HL-60 (cell line): ENCODE measurements at regions not wholly inside any gene's neighbourhood (a gene's known extent, or its start where the extent isn't known, plus 50 kb on each side); places are given as distances from the start of the nearest gene placed in this dataset.

Experiments used
- DNase-seq, 2 experiments: peaks; one replicate each; pipeline ENCODE4 v3.0.0-alpha.2; 2010 to 2020; ENCODE audit warnings: low read depth in 1 of 2, low spot score in 1 of 2
- H3K27ac ChIP-seq: fragments of 250-450 bp; sonication (Bioruptor Pico); replicated peaks from 2 replicates; pipeline ENCODE4 v1.5.1; 2020; ENCODE audit warnings: mild to moderate bottlenecking, moderate library complexity
- H3K27me3 ChIP-seq: fragments of 250-450 bp; sonication (Bioruptor Pico); 2 replicates; pipeline ENCODE4 v1.5.1; 2021; ENCODE audit warnings: mild to moderate bottlenecking, moderate library complexity; ENCODE audit not compliant: insufficient read depth, poor library complexity, severe bottlenecking
- H3K4me3 ChIP-seq: replicated peaks from 2 replicates; pipeline ENCODE4 v1.5.1; 2011; ENCODE audit warnings: mild to moderate bottlenecking, control low read depth, low read length; ENCODE audit not compliant: insufficient read depth
- CTCF ChIP-seq: IDR thresholded peaks from one replicate; pipeline ENCODE4 v1.5.1; 2011; ENCODE audit warnings: low read length, control low read depth, inconsistent platforms; ENCODE audit not compliant: insufficient read depth
- GABPA ChIP-seq: IDR thresholded peaks from 2 replicates; pipeline ENCODE4 v1.6.1; 2012; ENCODE audit warnings: low read depth
- POLR2AphosphoS5 ChIP-seq: IDR thresholded peaks from 2 replicates; pipeline ENCODE4 v1.6.1; 2012; ENCODE audit warnings: low read depth
- REST ChIP-seq: IDR thresholded peaks from 2 replicates; pipeline ENCODE4 v1.6.1; 2012; ENCODE audit warnings: low read depth; ENCODE audit not compliant: insufficient replicate concordance
- SPI1 ChIP-seq: IDR thresholded peaks from 2 replicates; pipeline ENCODE4 v1.6.1; 2012; ENCODE audit warnings: low read depth, mild to moderate bottlenecking, borderline replicate concordance

- H3K27me3 ChIP-seq, result no peaks in the 10 kb centered on the region
- TF ChIP-seq POLR2AphosphoS5, result no peak
- no peak for TF ChIP-seq CTCF
- no peak for TF ChIP-seq SPI1
- TF ChIP-seq REST, result no peak
- TF ChIP-seq GABPA, result no peak
- no peak overlapping the region for H3K27ac ChIP-seq
- no peak for DNase-seq
- no peak overlapping the region for H3K4me3 ChIP-seq
Observed at GRCh38 chr18:38579764-38580163, 1014.2 kb upstream of the CELF4 start.

GRCh38 chr18:38576916-38577315 lies 1011.3 kb upstream of the CELF4 start:
- no peak for DNase-seq
- H3K27me3 ChIP-seq, result no peaks in the 10 kb centered on the region

GRCh38 chr18:38576349-38576748 lies 1010.8 kb upstream of the CELF4 start:
- no peak overlapping the region for H3K27ac ChIP-seq

More at GRCh38 chr18:38576916-38577315, 1011.3 kb upstream of the CELF4 start:
- Histone ChIP-seq H3K4me3 (no peak overlapping the region), H3K27ac (no peak overlapping the region)
- no peak for TF ChIP-seq SPI1
- TF ChIP-seq POLR2AphosphoS5, result no peak
- TF ChIP-seq CTCF, result no peak
- no peak for TF ChIP-seq GABPA
- no peak for TF ChIP-seq REST

More at GRCh38 chr18:38576349-38576748, 1010.8 kb upstream of the CELF4 start:
- DNase-seq, result no peak
- TF ChIP-seq REST (no peak), CTCF (no peak), POLR2AphosphoS5 (no peak), GABPA (no peak), SPI1 (no peak)
- H3K27me3 ChIP-seq, result no peaks in the 10 kb centered on the region
- no peak overlapping the region for H3K4me3 ChIP-seq
